Left kidney (tissue), 1 donor: ENCODE measurements at regions not wholly inside any gene's neighbourhood (a gene's known extent, or its start where the extent isn't known, plus 50 kb on each side); places are given as distances from the start of the nearest gene placed in this dataset.
"Not testable (repeated sequence)": the region's sequence is repeated elsewhere in the genome, so short reads cannot be mapped to it uniquely, and the experiment has no call there.

Experiments
- DNase-seq: peaks from one replicate; pipeline ENCODE4 v3.0.0-alpha.2; 2013

GRCh38 chr11:3514635-3515424 lies 127.0 kb downstream of the ART5 start:
- DNase-seq: not testable (repeated sequence)

- DNase-seq: not testable (repeated sequence)
Observed at GRCh38 chr11:3513311-3513710, 128.5 kb downstream of the ART5 start.

- DNase-seq: not testable (repeated sequence)
Observed at GRCh38 chr11:3512751-3513150, 129.0 kb downstream of the ART5 start.

- peak; percentile 19 for DNase-seq
Observed at GRCh38 chr11:3512133-3512703, 129.6 kb downstream of the ART5 start.

GRCh38 chr11:3511416-3512132 lies 130.2 kb downstream of the ART5 start:
- not testable (repeated sequence) for DNase-seq

GRCh38 chr11:3509563-3509962 lies 130.6 kb upstream of the ZNF195 start:
- not testable (repeated sequence) for DNase-seq

GRCh38 chr11:3499198-3499597 lies 120.3 kb upstream of the ZNF195 start:
- DNase-seq: not testable (repeated sequence)

GRCh38 chr11:3498356-3498755 lies 119.4 kb upstream of the ZNF195 start:
- not testable (repeated sequence) for DNase-seq

- DNase-seq: not testable (repeated sequence)
Observed at GRCh38 chr11:3493152-3493551, 114.2 kb upstream of the ZNF195 start.

GRCh38 chr11:3488003-3488402 lies 109.1 kb upstream of the ZNF195 start:
- not testable (repeated sequence) for DNase-seq

GRCh38 chr11:3485737-3486136 lies 106.8 kb upstream of the ZNF195 start:
- not testable (repeated sequence) for DNase-seq

GRCh38 chr11:3476937-3477885 lies 98.3 kb upstream of the ZNF195 start:
- DNase-seq: not testable (repeated sequence)

GRCh38 chr11:3476084-3476936 lies 97.4 kb upstream of the ZNF195 start:
- not testable (repeated sequence) for DNase-seq

- not testable (repeated sequence) for DNase-seq
Observed at GRCh38 chr11:3468963-3469362, 90.0 kb upstream of the ZNF195 start.

GRCh38 chr11:3467599-3467998 lies 88.7 kb upstream of the ZNF195 start:
- not testable (repeated sequence) for DNase-seq

GRCh38 chr11:3455666-3456065 lies 76.7 kb upstream of the ZNF195 start:
- DNase-seq: not testable (repeated sequence)

GRCh38 chr11:3454844-3455243 lies 75.9 kb upstream of the ZNF195 start:
- peak; percentile 22 for DNase-seq

GRCh38 chr11:3453596-3454256 lies 74.8 kb upstream of the ZNF195 start:
- DNase-seq: not testable (repeated sequence)

GRCh38 chr11:3450822-3451221 lies 71.9 kb upstream of the ZNF195 start:
- not testable (repeated sequence) for DNase-seq

GRCh38 chr11:3445535-3445934 lies 66.6 kb upstream of the ZNF195 start:
- not testable (repeated sequence) for DNase-seq
